ENCODE measurements at regions not wholly inside any gene's neighbourhood (a gene's known extent, or its start where the extent isn't known, plus 50 kb on each side); places are given as distances from the start of the nearest gene placed in this dataset.
"Not testable (repeated sequence)": the region's sequence is repeated elsewhere in the genome, so short reads cannot be mapped to it uniquely, and the experiment has no call there.

- DNase-seq: no peak
These were observed 68.1 kb upstream of the IFFO2 start for GRCh38 chr1:19024532-19024931.

- DNase-seq: no peak
These were observed 67.3 kb upstream of the IFFO2 start for GRCh38 chr1:19023787-19024186.

DNA sequence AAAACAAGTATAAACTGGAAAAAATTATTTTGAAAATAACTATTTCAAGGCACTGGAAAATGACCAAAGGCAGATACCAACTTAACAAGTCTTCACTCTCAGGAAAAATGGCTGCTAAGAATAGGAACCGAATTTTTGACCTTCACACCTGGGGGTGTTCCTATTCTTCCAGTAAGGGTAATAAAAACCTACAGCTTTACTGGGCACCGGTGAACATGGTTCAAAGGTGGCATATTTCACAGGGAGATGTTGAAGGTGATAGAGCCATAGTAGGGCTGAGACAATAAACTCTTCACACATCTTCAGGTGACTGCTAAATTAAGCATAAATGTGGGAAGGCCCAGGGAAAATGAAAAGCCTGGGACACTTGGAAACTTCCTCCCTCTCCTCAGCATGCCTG is 65.4 kb upstream of the IFFO2 start:
- no peak for DNase-seq

GRCh38 chr1:19019288-19019687 is 62.8 kb upstream of the IFFO2 start:
- not testable (repeated sequence) for DNase-seq

DNA sequence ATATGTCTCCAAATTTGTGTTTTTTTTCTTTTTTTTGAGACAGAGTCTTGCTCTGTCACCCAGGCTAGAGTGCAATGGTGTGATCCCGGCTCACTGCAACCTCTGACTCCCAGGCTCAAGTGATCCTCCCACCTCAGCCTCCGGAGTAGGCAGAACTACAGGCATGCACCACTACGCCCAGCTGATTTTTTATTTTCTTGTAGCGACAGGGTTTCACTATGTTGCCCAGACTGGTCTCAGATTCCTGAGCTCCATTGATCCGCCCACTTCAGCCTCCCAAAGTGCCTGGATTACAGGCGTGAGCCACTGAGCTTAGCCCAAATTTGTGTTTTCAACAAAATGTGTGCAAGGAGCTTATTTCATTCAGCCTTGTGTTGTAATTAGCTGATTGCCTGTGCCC is 59.0 kb upstream of the IFFO2 start:
- no peak for DNase-seq

DNA sequence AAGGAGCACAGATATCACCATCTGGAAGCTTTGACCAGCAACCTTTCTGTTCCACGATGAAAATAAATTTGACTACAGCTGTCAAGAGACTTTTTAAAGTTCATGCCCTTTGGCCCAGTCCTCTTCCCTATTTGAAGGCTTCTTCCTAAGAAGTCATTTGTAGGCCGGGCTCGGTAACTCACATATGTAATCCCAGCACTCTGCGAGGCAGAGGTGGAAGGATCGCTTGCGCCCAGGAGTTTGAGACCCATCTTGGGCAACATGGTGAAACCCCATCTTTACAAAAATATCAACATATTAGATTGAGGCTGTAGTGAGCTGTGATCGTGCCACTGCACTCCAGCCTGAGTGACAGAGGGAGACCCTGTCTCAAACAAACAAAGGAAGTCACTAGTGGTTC is 58.3 kb upstream of the IFFO2 start:
- DNase-seq: no peak

- no peak for DNase-seq
These were observed 57.5 kb upstream of the IFFO2 start for GRCh38 chr1:19013826-19014548.

- no peak for DNase-seq
These were observed 55.4 kb upstream of the IFFO2 start for GRCh38 chr1:19011845-19012231.

DNA sequence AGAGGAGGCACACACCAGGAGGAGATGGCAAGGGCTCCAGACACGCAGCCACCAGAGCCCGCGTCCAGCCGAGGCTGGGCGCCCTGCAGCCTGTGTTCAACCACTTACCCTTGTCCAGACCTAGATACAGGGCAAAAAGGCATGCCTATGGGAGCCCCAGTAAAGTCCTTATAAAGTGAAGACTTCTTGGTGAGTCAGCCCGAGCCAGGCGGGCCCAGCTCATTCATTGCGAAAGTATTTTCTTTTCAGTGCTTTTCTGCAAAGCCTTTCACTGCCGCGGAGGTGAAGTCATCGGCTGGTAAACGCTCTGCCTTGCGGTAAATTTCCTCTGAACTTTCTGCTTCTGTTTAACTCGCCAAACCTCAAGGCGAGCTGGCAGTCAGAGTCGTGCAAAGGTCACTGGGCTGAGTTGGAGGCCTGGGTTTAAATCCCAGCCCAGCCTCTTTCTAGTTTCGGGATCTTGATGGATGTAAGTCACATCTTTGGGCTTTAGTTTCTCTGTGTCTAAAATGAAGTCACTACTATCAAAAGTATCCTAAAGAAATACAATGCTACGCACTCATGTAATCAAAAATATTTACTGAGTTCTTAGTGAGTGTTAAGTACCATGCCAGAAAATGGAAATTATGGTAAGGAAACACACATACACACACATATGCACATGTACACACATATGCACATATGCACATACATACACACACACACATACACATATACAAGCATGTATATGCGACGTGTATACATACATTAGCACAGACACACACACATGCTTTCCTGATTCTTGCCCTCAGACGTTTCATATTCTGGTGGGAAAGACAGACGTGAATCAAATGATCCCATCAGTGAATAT is 54.7 kb upstream of the IFFO2 start:
- DNase-seq: peak; percentile 83 to 89

DNA sequence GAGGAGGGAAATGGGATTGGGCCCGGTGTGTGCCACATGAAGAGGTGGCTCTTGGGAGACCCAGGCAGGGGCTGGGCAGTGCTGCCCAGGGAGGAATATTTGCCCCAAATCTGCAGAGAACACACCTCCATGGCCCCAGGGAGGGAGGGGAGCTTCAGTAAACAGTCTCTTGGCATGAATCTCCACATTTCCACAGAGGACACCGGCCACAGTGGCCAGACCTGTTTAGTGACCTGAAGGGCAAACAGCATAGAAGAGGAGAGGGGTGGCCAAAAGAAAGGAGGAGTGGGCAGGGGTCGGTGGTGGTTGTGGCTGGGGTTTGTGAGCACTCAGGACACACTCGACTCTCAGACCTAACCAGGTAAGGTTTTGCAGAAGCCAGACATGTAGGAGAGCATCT is 54.0 kb upstream of the IFFO2 start:
- DNase-seq: no peak

GRCh38 chr1:19009882-19010321 is 53.4 kb upstream of the IFFO2 start:
- no peak for DNase-seq

GRCh38 chr1:19009126-19009881 is 52.8 kb upstream of the IFFO2 start:
- no peak for DNase-seq

GRCh38 chr1:19007491-19008441 is 51.3 kb upstream of the IFFO2 start:
- DNase-seq: no peak

DNA sequence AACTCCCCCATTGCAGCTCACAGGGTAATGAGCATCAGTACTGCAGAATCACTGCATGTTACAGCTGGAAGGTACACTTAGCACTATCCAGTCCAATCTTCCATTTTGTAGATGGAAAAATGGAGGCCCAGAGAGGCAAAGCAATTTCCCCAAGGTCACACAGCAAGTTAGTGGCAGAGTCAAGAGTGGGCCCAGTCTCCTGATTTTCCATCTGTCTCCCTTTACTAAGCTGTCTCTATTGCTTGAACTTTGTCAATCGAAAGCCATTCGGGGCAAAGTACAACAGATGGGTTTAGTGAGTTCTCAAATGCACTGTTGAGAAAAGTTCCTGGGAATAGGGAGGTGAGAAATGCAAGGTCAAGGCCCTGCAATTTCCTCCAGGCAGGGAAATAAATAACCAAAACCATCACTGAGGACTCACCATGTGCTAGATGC is 50.4 kb upstream of the IFFO2 start:
- no peak for DNase-seq
